HG03135 (cell line): ENCODE measurements at regions not wholly inside any gene's neighbourhood (a gene's known extent, or its start where the extent isn't known, plus 50 kb on each side); places are given as distances from the start of the nearest gene placed in this dataset.

Source experiments
- ATAC-seq: cut with Tn5 transposase; IDR thresholded peaks from one replicate; pipeline ENCODE4 v1.9.1; 2021; ENCODE audit warnings: mild to moderate bottlenecking, moderate library complexity; ENCODE audit not compliant: unreplicated experiment

DNA sequence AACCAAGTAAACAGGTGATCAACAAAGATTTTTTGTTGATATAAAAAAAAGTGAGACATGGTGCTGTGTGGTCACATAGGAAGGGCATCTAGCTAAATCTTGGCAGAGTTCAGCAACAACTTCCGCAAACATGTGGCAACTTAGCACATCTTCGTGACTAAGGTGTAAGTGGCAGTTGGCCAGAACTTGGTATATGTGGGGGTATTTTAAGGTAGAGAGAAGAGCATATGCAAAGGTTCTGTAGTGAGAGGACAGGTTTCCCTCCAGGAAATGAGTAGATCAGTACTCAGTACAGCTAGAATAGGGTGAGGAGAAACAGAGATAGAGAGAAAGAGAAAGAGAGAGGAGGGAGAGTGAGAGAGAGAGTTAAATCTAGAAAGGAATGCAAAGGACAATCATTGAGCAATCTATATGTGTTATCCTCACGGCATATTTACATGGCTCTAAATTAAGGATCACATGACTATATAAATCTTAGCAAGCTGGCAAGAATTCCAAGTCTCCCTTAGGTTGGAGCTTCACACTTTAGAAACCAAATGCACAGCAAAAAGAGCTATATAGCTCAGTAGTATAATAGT, 227.7 kb upstream of the HMGA2 start:
- no peak for ATAC-seq

DNA sequence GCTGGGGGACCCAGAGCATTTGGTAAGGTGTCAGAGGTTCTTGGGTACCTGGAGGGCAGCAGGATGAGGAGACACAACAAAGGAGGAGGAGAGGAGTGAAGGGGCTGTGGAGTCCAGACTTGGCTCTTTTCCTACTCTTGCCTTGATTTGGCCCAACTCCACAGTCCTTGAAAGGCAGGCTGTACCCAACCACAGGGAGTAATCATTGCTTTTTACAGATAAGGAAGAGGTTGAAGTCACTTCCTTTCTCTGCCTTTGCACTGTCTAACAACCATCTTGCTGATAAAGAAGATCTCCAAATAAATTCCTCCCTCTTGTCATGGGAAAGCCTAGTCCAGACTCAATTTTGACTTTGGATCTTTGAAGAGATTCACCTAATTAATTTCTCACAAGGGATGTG, 226.8 kb upstream of the HMGA2 start:
- ATAC-seq = no peak

DNA sequence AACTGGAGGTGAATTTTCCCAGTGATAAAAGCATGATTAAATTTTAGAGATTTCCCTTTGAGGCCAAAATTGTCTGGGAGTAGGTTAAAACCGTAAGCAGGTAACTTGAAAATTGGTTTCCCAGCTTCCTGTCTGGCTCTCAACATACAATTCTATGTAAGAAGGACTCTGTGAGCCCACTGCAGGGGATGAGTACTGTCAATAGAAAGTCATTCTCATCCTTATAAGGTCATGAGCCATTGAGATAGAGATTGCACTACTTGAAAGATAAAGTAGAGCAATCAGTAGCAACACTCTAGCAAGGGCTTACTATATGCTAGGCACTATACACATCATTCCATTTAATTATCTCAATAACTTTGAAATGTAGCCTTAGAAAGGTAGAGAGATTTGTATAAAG, 225.6 kb upstream of the HMGA2 start:
- ATAC-seq = no peak

DNA sequence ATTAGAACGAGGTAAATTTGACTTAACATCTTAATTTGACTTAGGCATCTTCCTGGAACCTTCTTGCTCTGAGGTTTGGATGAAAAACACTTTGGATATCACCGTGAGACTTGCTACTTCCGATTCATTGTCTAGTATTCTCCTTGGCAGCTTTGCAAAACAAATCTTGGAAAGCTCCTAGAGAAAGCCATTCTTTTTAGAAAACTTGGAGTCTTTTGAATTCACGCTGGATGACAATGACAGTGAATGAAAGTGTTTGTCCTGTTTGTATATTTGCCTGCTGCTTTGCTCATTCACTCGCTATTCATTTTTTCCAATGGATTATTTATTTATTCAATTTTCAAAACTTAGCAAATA, 222.1 kb upstream of the HMGA2 start:
- ATAC-seq = no peak

DNA sequence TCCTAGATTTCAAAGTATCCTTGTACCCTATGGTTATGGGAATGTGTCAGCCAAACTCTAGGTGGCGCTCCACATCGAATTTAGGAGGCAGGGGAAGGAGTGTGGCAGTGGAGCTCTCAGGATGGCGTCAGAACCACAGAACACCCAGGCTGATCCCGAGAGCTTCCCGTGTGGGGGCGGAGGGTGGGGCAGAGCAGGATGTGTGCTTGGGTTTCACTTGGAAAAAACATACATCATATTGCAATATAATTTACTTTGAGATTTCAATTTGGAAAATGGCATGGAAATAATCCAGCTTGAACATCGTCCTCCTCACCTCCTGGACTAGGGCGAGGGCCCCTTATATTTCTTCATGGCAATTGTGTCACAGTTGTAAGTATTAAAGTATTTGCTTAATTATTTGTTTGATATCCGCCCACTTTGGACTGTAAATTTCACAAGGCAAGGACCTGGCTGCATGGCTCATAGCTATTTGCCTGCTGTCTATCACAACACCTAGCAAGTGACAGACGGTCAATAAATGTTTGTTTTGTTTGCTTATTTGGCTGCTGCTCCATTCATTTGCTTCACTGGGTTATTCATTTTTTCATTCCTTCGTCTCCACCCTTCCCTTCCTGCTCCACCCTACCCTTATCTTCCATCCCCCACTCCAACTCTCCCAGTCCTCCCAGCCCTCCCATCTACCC, 221.5 kb upstream of the HMGA2 start:
- ATAC-seq = no peak

DNA sequence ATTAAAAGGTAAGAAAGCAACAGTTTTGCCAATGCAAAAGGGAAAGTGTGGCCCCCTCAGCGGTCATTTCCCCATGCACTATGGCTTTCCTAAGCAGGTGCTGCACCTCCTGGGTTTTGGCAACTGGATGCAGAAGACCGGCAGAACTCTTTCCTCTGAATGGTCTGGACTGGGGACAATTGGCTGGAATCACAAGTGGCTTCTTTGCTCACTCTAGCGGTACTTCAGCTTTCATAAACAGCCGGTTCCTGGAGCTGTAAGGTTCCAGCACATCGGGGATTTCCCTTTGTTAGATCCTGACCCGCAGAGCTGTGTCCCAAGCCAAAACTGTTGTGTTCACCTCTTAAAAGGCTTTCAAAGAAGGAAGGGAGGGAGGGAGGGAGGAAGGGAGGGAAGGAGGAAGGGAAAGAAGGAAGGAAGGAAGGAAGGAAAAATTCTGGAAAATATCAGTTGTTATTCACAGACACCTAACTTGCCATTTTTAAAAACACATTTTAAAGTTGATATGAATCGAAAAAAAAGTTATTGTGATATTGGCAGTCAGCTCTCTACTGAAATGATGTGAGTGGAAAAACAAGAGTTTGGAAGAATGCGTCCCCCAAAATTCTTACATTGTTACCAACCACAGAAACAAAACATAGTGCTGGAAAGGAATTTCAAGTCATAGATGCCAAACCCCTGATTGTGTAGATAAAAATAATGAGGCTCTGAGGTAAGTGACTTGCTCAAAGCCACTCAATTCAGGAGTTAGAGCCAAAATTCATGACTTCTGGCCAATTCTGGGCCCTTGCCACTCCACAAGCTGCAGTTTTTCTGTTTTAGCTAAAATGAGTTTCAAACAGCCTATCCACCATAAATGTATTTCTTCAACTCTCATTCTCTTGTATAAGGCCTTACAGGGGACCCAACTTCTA, 220.6 kb upstream of the HMGA2 start:
- ATAC-seq = no peak

DNA sequence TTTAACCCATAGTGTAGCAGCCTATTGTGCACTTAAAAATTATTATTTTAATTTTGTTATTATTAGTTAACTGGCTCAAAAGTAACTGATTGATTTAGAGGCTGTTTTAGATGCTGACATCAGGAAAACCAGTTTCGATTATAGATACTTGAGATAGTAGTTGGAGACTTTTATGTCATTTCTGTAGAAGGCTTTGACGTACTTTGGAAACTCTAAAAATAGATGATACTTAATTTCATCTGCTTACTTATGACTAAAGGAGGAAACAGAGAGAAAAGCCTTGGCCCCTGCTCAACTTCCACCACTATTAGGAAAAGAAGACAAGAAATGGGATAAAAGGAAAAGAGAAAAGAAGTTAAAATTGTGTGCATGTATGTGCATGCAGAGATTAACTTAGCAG, 219.3 kb upstream of the HMGA2 start:
- no peak for ATAC-seq

DNA sequence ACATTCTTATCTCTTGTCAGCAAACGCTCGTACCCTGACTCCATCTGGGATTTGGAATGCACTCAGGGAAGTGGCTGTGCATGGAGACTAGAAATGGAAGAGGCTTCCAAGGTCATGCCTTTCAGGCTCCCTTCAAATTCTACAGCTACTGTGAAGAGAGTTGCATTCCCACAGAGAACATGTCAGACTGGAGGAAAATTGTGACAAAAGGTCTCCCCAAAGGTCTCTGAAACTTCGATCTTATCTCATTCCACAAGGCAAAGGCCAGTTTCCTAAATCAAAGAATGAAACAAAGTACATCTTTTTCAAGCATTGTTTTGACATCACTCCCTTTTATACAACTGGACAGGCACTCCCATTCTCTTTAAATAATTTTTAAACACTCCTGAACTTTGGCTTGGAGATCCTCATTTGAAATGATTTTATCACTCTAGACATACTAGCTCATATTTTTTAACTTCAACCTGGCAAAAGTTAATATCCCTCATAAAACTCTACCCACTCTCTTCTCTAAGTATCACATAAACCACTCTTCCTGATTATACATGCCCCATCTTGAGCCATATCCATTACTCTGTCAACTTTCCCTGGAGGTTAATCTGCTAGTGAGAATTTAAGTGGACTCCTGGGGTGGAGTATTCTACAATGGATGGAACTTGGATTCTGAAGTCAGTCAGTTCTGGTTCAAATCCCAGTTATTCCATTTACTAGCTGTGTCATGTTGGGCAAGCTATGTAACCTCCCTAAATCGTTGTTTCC, 218.1 kb upstream of the HMGA2 start:
- no peak for ATAC-seq

DNA sequence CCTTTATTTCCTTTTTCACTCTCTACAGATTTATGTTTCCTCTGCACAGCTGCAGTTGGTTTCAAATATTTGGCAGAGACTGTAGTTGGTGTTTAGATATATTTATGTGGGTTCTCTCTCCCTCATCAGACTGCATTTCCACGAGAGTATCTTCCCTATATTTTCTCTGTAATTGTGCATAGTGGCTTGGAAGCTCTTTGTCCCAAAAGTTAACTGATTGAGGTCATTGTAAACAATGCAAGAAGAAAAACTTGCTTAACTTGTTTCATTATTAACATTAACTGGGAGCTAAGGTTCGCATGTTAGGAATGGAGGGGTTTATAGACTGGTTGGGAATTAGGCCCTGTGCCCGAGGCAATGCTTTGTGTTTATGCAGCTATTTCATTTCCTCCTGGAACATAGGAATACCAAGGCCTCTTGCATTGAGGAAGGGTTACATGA, 216.9 kb upstream of the HMGA2 start:
- ATAC-seq = no peak

DNA sequence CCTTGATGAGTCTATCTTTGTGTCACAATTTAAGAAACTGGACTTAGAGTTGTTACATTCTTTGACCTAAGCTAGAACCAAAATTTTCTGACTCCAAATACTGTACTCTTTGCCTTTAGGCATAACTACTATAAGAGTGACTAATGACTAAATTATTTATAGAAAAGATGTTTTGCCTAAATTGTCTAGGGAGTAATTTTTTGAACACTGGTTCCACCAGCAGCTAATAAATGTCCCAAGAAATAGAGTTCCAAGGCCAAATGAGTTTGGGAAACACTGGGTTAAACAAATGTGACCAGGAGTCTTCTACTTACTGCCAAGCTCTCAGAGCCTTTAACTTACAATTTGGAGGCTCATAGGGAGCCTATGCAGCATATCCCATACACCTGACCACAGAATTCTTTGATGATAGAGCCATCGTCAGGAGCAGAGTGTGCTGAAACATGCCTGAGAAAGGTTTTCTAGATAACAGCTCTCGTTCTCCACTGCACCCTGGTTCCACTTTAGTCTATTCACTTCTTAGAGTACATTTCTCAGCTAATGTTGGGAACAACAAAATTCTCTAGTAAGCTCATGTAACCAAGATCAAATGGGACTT, 215.9 kb upstream of the HMGA2 start:
- no peak for ATAC-seq

DNA sequence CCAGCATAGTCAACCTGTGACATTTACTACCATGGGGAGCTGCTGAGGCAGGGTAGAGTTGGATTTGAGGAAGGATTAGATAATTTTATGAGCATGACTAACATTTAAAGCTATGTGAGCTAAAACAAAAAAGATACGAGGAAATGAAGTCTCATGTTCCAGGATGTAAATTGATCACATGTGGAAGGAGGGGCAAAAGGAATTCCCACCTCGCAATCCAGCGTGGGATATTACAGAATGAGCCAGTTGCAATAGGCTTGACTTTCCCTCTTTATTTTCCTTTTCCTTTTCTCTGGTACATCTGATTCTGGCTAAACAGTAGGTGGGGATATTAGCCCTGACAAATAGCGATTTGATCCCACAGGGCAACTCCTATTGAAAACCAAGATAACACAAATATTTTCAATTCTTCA, 214.9 kb upstream of the HMGA2 start:
- no peak for ATAC-seq

DNA sequence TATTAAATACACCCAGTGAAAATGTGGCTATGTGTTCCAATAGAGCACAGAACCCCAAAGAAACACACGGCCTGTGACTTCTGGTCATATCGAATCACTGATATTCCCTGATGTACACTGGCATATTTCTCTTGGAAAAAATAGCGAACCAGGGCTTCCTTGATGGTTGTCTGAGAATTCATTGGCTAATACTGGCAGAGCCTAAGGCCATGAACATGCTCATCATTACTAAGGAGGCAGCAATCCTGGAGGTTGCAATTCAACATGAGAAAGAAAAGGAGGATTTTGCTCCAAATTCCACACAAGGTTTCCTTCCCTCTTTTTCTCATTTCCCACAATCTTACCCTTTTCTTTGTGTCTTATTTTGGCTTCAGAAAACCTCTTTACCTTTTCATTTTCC, 212.9 kb upstream of the HMGA2 start:
- ATAC-seq = no peak

DNA sequence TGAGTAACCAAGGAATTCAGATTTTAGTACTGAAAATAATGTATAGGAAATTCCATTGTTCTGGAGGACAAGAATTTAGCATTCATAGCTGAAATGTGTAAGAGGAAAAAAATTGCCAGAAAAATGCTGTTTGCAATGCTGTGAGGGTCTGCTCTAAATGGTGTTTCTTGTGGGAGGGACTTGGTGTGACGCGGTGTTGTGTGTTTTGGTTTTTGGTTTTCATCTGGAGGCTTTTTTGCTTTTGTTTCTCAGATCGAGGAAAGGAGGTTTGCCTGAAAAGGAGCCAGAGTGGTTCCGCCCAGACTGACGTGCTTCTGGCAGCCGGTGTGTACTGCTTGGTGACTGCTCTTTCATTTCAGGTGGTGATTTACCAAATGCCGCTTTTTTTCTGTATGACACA, 211.8 kb upstream of the HMGA2 start:
- ATAC-seq = no peak

DNA sequence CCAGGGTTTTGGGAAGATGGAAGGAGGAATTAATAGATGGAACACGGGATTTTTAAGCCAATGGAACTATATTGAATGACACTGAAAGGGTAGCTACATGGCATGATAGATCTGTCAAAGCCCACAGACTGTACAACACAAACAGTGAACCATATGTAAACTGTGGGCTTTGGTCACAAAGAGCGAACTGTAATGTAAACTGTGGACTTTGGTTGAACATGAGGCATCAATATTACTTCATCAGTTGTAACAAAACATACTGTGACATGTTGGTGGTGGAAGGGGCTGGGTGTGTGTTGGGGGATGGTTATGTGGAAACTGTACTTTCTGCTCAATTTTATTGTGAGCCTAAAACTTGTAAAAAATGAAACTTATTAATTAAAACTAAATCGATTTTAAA, 210.6 kb upstream of the HMGA2 start:
- ATAC-seq = no peak

DNA sequence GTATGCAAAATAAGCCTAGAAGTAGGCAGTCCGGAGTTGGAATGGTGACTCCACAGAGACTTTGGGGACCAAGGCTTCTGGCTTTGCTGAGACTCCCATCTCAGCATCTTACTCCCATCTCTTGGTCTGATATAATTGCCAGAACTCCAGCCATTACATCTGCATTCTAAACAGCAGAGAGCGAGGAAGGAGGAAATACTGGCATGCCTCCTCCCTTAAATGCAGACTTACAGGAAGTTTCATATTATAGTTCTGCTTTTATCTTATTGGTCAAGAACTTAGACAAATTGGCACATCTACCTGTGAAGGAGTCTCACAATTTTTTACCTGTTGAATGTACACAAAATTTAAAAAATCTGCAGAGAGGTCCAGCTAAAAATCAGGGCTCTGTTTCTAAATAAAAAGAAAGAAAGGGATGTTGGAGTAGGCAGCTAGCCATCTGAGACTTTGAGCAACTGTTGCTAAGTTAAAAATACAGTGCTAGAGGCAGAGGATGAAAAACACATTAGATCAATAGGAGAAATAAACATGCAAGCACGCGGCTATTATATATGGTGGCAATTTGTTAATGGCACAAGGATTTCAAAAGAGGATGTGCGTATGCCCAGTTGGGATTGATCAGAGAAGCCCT, 209.9 kb upstream of the HMGA2 start:
- ATAC-seq = no peak

DNA sequence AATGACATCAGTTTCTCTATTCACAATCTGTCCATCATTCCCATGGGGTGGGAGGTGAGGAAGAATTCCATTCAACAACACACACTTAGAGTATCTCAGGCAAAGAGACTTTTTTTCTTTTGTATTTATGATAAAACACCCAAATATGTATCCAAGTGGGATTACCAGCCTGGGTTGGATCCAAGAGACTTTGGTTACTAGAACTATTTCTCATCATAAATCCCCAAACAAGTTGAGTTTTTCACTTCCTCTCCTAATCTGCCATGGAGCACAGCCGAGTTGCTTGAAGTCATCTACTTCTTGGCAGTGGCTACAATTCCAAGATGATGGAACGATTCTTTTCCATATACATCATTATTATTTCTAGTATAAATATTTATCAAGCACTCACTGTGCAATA, 209.2 kb upstream of the HMGA2 start:
- ATAC-seq = no peak

DNA sequence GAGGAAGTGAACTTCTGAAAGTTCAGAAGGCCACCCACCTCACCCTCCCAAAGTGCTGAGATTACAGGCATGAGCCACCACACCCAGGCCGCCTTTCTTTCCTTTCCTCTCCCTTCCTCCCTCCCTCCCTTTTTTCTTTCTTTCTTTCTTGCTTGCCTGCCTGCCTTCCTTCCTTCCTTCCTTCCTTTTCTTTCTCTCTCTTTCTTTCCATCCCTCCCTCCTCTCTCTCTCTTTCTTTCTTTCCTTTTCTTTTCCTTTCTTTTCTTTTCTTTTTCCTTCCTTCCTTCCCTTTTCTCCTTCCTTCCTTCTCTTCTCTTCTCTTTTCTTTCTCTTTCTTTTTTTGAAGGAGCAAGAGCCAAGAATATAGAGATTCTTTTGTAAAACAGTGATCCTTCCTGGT, 208.3 kb upstream of the HMGA2 start:
- no peak for ATAC-seq

DNA sequence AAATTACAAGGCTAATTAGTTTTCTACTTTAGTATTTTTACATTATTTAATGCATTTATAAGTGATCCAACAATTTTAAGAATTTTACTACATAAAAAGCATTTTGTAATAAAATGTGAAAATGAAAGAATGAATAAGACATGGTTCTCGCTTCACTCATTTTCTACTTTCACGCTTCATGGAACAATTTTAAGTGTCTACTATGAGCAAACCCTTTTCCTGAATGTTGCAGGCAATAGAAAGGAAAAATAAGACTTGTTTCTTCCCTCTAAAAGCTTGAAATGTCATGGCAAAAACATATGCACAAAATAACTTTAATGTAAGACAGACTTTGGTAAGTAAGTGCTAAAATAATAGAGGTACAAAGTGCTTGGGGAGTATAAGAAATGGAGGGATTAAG, 205.7 kb upstream of the HMGA2 start:
- ATAC-seq = no peak

DNA sequence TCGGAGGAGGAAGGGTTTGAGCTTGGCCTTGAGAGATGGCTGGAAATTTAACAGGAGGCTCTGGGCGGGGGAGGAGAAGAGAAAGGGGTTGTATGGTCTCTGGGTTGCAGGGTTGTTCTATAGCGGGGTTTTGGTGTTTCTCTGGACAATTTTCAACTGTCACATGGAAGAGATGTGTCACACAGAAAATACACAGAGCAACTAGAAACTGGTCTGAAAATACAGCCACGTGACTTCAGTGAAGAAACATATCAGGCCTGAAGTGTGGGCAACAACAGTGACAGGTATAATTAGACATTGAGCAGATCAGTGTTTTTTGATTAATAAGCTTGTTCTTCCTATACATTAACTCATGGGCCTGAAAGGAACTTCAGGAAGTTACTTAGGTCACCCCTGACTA, 205.3 kb upstream of the HMGA2 start:
- ATAC-seq = no peak

DNA sequence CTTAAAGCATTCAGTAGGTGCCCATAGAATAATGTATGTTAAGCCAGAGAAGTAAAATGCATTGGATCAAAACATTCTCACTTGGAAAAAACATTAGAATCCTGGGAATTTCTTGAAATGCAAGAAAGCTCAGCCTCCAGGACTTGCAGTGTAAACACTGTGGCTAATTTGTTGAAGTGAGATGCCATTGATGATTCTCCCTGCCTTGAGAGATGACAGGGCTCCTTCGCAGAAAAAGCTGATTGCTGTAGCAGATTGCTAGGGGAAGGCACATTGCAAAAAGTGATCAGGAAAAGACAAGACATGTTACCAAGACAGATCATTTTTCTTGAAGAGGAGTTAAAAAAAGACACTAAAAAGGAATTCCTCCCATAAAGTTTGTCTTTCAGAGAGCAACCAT, 204.2 kb upstream of the HMGA2 start:
- no peak for ATAC-seq

DNA sequence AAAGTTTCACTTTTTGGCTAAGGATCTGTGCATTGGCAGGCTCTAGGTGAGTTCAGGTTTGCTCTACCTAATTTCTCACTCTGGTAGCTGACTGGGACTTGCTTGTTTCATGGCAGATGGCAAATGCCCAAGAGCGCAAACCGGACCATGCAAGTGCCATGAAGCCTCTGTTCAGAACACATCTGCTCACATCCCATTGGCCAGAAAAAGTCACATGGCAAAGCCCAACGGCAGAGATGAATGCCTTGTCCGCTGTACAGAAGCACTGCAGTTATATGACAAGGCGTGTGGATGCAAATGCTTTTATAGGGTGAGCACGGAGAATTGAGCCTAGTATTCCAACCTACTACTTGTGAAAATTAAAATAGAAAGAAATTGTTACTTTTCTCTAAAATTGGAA, 202.2 kb upstream of the HMGA2 start:
- no peak for ATAC-seq
